ENCODE measurements at regions not wholly inside any gene's neighbourhood (a gene's known extent, or its start where the extent isn't known, plus 50 kb on each side); places are given as distances from the start of the nearest gene placed in this dataset.
A peak's percentile ranks its signal among the peaks of the same experiment; 100 is the strongest.

DNA sequence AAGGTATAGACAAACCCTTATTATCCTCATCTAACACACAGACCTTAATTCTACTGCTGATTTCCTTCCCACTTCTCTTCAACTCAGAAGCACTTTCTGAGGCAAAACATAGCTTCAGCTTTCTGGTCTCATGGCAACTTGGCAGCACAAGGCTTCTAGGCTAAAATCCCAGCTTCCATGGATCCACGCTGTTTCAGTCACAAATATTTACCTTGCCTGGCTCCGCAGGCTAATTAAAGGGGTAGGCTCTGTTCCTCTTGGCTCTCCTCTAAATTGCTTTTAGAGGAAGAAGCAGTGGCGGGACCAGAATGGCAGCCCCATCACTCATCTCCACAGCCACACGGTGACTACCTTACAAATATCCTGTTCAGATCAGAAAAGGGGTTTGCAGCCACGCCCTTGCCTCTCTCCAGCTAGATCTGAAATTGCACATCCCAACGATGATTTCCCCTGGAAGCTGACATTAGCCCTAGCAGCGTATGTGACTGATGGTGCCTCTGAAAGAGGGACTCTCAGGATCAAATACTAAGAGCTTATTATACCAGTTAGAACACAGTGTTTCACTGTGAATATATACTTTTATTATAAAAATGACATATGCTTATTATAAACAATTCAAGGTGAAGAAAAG is 221.5 kb upstream of the NUDT4 start:
- WGBS = 27% methylated on average over 7 of the region's 7 CpGs

DNA sequence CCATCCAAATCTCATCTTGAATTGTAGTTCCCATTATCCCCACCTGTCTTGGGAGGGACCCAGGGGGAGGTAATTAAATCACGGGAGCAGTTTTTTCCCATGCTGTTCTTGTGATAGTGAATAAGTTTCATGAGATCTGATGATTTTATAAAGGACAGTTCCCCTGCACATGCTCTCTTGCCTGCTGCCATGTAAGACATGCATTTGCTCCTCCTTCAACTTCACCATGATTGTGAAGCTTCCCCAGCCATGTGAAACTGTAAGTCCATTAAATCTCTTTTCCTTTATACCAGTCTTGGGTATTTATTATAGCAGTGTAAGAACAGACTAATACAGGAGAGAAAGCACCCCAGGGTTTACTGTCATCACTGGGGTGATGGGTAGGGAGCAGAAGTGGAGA is 220.4 kb upstream of the NUDT4 start:
- intact Hi-C loops (cut with DNase I) = no loop called here
- peaks cover 9 to 39% (median 25%) of the 10 kb centered on the region in 4 donors for H3K4me1 ChIP-seq
- TF ChIP-seq POLR2AphosphoS5 (IDR thresholded peaks at IDR 0.05) (no peak), POLR2A (IDR thresholded peaks at IDR 0.05; ENCODE audit: low read depth) (no peak), EP300 (IDR thresholded peaks at IDR 0.05) (no peak)
- TF ChIP-seq, protein P1, sequence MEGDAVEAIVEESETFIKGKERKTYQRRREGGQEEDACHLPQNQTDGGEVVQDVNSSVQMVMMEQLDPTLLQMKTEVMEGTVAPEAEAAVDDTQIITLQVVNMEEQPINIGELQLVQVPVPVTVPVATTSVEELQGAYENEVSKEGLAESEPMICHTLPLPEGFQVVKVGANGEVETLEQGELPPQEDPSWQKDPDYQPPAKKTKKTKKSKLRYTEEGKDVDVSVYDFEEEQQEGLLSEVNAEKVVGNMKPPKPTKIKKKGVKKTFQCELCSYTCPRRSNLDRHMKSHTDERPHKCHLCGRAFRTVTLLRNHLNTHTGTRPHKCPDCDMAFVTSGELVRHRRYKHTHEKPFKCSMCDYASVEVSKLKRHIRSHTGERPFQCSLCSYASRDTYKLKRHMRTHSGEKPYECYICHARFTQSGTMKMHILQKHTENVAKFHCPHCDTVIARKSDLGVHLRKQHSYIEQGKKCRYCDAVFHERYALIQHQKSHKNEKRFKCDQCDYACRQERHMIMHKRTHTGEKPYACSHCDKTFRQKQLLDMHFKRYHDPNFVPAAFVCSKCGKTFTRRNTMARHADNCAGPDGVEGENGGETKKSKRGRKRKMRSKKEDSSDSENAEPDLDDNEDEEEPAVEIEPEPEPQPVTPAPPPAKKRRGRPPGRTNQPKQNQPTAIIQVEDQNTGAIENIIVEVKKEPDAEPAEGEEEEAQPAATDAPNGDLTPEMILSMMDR (IDR thresholded peaks at IDR 0.05) = no peak
- H3K27ac ChIP-seq (replicated peaks in 1 of 4) = peak overlapping the region in 3 of 4 donors; percentile 74 to 80 (median 78)
- peaks cover 0 to 6% (median 0%) of the 10 kb centered on the region in 4 donors for H3K9me3 ChIP-seq
- whole genome bisulfite sequencing = 88% methylated on average over 1 of the region's 1 CpG
- DNase-seq (ENCODE audit: extremely low spot score) = no peak
- no peaks in the 10 kb centered on the region for H3K27me3 ChIP-seq
- H3K4me3 ChIP-seq = no peak overlapping the region
- no peaks in the 10 kb centered on the region for H3K36me3 ChIP-seq

More for the DNA sequence above, 221.5 kb upstream of the NUDT4 start:
- intact Hi-C loops (cut with DNase I) = no loop called here
- H3K4me3 ChIP-seq = peak overlapping the region in 1 of 4 donors; percentile 19
- peaks cover 0 to 6% (median 0%) of the 10 kb centered on the region in 4 donors for H3K9me3 ChIP-seq
- H3K4me1 ChIP-seq = peaks cover 9 to 39% (median 25%) of the 10 kb centered on the region in 4 donors
- no peaks in the 10 kb centered on the region for H3K27me3 ChIP-seq
- no peaks in the 10 kb centered on the region for H3K36me3 ChIP-seq
- peak overlapping the region; percentile 74 to 80 (median 77) for H3K27ac ChIP-seq (replicated peaks in 1 of 4)
- no peak for DNase-seq (ENCODE audit: extremely low spot score)
- no peak for TF ChIP-seq EP300 (IDR thresholded peaks at IDR 0.05)
- TF ChIP-seq POLR2AphosphoS5 (IDR thresholded peaks at IDR 0.05) = peak in 1 of 2 donors; percentile 35

DNA sequence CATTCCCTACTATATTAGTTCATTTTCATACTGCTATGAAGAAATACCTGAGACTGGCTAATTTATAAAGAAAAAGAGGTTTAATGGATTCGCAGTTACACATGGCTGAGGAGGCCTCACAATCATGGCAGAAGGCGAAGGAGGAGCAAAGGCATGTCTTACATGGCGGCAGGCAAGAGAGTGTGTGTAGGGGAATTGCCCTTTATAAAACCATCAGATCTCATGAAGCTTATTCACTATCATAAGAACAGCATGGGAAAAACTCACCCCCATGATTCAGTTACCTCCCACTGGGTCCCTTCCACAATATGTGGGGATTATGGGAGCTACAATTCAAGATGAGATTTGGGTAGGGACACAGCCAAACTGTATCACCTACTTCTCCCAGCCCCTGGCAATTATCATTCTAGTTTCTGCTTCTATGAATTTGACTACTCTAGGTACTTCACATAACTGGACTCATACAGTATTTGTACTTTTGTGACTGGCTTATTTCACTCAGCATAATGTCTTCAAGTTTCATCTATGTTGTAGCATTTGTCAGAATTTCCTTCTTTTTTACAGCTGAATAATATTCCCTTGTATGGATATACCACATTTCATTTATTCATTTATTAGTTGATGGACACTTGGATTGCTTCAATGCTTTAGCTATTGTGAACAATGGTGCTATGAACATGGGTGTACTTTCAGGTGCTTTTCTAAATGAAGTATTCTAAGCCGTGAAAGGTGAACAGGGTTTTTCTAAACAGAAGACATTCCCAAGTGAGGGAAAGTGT is 219.5 kb upstream of the NUDT4 start:
- TF ChIP-seq, protein P1 (IDR thresholded peaks at IDR 0.05) = no peak
- no peak for TF ChIP-seq EP300 (IDR thresholded peaks at IDR 0.05)
- TF ChIP-seq POLR2A (IDR thresholded peaks at IDR 0.05; ENCODE audit: low read depth) = no peak
- no peak for TF ChIP-seq POLR2AphosphoS5 (IDR thresholded peaks at IDR 0.05)
- WGBS = 92% methylated on average over 4 of the region's 4 CpGs
- H3K9me3 ChIP-seq = peaks cover 0 to 6% (median 0%) of the 10 kb centered on the region in 4 donors
- H3K4me1 ChIP-seq = peaks cover 9 to 39% (median 25%) of the 10 kb centered on the region in 4 donors
- no peaks in the 10 kb centered on the region for H3K36me3 ChIP-seq
- intact Hi-C loops (cut with DNase I) = no loop called here
- DNase-seq (ENCODE audit: extremely low spot score) = no peak
- no peaks in the 10 kb centered on the region for H3K27me3 ChIP-seq
- no peak overlapping the region for H3K27ac ChIP-seq (replicated peaks in 1 of 4)
- no peak overlapping the region for H3K4me3 ChIP-seq

DNA sequence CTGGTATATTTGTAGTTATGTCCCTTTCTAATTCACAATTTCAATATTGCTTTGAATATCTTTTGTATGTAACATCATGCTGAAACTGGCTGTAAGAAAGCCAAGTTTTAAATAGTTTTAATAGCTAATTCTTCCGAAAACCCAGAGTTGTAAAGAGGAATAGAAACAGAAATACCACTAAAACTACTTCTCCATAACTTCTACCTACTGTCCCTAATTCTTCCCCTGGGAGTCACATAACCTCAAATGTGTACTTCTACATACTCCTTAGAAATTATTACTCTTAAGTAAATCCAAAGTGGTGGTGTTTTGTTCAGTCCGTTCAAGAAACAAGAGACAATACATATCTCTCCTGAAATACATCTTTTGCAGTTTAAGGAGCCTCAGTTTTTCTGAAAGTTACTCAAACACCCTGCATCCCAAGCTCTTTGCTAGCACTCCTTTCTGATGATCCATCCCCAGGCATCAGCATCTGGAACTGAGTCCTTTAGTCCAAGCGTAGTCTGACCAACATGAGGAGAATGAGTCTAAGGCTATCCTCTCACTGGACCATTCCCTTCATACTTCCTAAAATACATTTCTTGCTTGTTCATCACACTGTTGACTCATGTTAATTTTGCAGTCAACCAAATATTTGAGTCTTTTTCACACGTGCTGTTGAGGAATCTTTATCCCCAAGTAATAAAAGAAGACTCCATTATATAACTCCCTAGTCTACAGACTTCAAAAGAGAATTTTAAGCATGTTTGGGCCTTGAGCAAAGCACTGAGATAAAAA is 214.3 kb upstream of the NUDT4 start:
- TF ChIP-seq POLR2A (IDR thresholded peaks at IDR 0.05; ENCODE audit: low read depth) = no peak
- TF ChIP-seq EP300 (IDR thresholded peaks at IDR 0.05) = no peak
- peak in 1 of 2 donors; percentile 40 for TF ChIP-seq POLR2AphosphoS5 (IDR thresholded peaks at IDR 0.05)
- Histone ChIP-seq H3K9me3 (peaks cover 0 to 2% (median 0%) of the 10 kb centered on the region in 4 donors), H3K36me3 (no peaks in the 10 kb centered on the region), H3K27me3 (no peaks in the 10 kb centered on the region), H3K4me3 (no peak overlapping the region), H3K27ac (replicated peaks in 1 of 4) (peak overlapping the region in 1 of 4 donors; percentile 10), H3K4me1 (peaks cover 0 to 28% (median 18%) of the 10 kb centered on the region in 4 donors)
- intact Hi-C loops (cut with DNase I) = no loop called here
- no peak for DNase-seq (ENCODE audit: extremely low spot score)
- WGBS = 71% methylated on average over 4 of the region's 4 CpGs

DNA sequence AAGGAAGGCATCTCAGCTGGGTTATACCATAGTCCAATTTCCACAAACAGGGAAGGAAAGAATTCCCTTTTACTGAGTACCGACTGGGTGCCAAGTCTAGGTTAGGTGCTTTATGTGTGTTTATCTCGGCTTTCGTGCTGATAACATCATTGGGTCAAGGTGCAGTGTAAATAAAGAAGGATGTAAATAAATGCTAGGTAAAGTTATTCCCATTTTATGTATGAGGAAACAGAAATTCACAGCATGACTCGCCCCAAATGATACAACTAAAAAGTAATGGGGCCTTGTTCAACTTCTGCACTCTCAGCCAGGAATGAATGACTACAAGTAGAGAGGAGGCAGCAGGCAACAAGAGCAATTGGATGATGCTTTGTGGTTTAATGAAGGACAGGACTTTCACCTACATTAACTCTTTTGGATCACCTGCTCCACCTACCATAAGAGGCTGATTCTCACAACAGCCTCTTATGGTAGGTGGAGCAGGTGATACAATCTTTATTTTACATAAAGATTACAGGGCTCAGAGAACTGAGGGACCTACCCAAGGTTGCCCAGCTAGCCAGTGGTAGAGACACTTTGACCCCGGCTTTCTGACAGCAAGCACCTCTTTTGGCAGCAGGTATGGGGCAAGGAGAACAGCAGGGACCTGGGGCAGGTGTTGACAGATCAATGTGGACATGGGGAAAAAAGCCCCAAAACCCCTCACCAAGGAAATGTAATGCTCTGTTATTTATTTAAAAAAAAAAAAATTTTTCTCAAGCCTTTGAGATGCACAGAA is 213.4 kb upstream of the NUDT4 start:
- Histone ChIP-seq H3K36me3 (no peaks in the 10 kb centered on the region), H3K9me3 (no peaks in the 10 kb centered on the region), H3K4me3 (no peak overlapping the region), H3K27me3 (no peaks in the 10 kb centered on the region), H3K27ac (replicated peaks in 1 of 4) (peak overlapping the region in 1 of 4 donors; percentile 10), H3K4me1 (peaks cover 0 to 32% (median 20%) of the 10 kb centered on the region in 4 donors)
- no peak for TF ChIP-seq EP300 (IDR thresholded peaks at IDR 0.05)
- no peak for TF ChIP-seq POLR2AphosphoS5 (IDR thresholded peaks at IDR 0.05)
- TF ChIP-seq, protein P1 (IDR thresholded peaks at IDR 0.05) = no peak
- no peak for TF ChIP-seq POLR2A (IDR thresholded peaks at IDR 0.05; ENCODE audit: low read depth)
- 90% methylated on average over 5 of the region's 5 CpGs for WGBS
- DNase-seq (ENCODE audit: extremely low spot score) = no peak
- intact Hi-C loops (cut with DNase I) = no loop called here

Data from esophagus muscularis mucosa (tissue), 4 donors.